Hepatocyte (in vitro differentiated cells): ENCODE measurements at regions not wholly inside any gene's neighbourhood (a gene's known extent, or its start where the extent isn't known, plus 50 kb on each side); places are given as distances from the start of the nearest gene placed in this dataset.

Source experiments
- CTCF ChIP-seq: fragments of 200-600 bp; sonication (generic); IDR thresholded peaks from 2 replicates; pipeline ENCODE4 v1.5.1; 2016; ENCODE audit warnings: antibody characterized with exemption, mild to moderate bottlenecking; ENCODE audit not compliant: poor library complexity
- EZH2 ChIP-seq: fragments of 200-600 bp; sonication (generic); IDR thresholded peaks from 2 replicates; pipeline ENCODE4 v1.6.1; 2016; ENCODE audit warnings: antibody characterized with exemption, mild to moderate bottlenecking, borderline replicate concordance
- EZH2phosphoT487 ChIP-seq: fragments of 200-600 bp; sonication (generic); IDR thresholded peaks from one replicate; pipeline ENCODE4 v1.6.1; 2018; ENCODE audit warnings: antibody characterized with exemption, mild to moderate bottlenecking, low read depth, moderate library complexity; ENCODE audit not compliant: unreplicated experiment, severe bottlenecking

DNA sequence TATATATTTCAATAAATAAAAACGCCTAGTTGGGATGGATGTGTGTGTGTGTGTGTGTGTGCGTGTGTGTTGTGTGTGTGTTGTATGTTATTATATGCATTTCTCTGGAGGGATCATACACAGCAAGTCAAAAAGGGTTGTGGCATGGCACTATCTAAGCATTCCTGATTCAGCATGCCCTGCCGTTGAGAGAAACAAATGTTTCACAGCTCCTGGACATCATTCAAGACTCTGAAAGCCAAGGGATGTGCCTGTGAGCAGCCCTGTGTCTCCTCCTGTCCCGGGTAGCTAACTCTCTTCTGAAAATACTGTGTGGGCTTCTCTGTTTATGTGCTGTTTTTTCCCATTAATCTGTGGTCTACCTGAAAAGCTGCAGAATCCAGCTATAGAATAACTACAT lies 197.9 kb upstream of the SETBP1 start:
- TF ChIP-seq CTCF (no peak), EZH2phosphoT487 (no peak), EZH2 (no peak)
